Dedifferentiated amniotic fluid mesenchymal stem cell (primary cell): ENCODE measurements at regions not wholly inside any gene's neighbourhood (a gene's known extent, or its start where the extent isn't known, plus 50 kb on each side); places are given as distances from the start of the nearest gene placed in this dataset.

Experiments
- DNase-seq: peaks from one replicate; pipeline ENCODE4 v3.0.0-alpha.2; 2016; ENCODE audit errors: extremely low spot score

DNA sequence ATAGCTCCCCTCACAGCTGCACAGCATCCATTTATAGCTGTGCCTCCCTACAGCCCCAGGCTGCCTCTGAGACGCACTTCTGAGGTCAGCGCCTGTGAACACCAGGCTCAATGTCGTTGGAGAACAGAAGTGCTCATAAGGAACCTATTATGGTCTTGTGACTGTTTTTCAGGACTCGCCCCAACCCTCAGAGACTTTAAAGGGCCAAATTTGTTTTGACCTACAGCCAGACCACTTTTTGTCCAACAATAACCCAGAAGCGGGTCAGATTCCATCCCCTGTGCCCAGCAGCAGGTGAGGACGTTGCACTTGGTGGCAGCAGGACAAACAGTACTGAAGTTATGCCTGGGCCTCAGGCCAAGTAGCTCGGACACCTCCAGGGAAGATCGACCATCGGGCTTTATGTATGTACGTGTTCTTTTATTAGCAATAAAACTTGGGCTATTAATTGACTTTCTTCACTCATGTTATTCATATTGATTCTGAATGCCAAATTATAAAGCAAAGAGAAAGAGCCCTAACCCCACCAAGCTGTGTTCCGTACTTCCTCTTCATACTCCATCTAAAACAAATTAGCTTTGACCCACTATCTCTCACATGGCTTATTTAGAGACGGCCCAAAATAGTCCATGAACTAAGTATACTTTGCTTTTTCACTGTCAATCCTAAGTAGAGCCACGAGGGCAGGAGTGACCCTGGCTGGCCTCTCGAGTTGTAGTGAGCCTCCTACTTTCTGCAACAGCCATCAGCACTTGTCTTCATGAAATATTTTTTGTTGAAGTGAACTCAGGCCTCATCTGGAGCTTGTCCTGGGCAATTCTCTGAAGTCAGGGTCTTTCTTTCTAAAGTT, 92.3 kb upstream of the PAX6 start:
- no peak for DNase-seq

DNA sequence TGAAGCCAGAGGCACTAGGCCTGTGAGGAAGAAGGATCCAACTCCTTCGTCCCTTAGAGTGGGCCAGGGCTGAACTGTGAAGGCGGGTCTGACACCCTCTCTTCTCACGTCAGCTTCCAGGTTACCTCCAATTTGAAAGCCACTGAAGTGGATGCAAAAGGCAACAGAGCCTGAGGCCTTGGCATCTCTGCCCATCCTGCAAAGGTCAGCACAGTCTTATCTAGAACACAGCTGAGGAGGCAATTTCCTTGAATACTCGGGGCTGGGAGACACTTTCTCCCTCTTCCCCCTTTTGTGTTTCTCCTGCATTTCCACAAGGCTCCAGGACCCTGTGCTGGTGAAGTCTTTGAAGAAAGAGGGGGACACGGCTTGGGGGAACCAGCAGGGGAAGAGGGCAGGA, 91.6 kb upstream of the PAX6 start:
- DNase-seq = no peak

DNA sequence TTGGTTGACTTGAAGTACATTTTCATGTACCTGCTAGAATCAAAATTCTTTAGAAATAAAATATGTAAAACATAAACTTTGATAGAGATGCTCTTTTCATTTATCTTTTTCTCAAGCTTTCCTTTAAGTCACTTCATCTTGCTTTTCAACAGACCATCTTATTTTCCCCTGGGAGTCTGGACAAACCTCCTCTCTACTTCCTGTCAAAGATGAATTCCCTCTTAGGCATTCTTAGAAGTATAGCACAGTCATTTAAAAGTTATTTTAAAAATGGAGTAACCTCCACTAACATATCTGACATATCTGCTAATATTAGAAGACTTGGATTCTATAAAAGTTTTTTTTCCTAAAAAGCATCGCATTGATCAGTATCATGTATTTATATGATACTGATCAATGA, 84.8 kb upstream of the PAX6 start:
- no peak for DNase-seq

DNA sequence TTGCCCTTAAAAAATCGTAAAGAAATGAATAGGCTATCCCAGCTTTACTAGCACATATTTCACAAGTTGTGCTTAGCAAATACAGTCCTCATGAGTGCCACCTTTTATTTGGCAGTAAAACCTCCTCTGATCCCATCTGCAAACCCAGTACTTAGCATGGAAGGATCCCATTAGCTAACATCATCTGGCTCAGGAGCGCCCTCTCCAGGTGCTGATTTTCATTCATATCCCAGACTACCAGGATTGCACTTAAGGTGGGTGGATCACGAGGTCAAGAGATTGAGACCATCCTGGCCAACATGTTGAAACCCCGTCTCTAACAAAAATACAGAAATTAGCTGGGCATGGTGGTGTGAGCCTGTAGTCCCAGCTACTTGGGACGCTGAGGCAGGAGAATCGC, 76.1 kb upstream of the PAX6 start:
- no peak for DNase-seq

DNA sequence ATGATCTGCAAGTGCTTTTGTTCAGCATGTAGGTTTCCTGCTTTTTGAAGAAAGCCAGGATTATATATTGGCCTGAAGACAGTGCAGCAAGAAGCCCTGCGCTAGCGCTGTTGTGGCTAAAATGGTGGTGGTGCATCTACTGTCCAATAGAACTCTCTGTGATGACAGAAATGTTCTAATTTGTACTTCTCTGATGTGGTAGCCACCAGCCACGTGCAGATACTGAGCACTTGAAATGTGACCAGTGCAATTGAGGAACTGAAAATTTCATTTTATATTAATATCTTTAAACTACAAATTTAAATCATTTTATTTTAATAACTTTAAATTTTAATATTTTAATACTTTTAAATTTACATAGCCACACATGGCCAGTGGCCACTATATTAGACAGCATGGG, 73.0 kb upstream of the PAX6 start:
- DNase-seq = no peak

DNA sequence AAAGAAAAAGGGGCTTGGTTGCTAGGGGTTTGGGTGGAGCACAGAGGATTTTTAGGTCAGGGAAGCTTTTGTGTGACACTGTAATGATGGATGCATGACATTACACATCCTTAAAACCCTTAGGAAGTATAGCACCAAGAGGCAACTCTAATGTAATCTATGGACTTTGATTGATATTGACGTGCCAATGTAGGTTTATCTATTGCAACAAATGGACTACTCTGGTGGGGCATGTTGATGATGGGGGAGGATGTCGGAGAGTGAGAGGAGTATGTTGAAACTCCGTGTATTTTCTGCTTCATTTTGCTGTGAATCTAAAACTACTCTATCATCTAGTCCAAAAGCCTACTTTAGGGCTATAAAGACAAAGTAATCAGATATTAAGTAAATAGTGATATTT, 72.3 kb upstream of the PAX6 start:
- no peak for DNase-seq

DNA sequence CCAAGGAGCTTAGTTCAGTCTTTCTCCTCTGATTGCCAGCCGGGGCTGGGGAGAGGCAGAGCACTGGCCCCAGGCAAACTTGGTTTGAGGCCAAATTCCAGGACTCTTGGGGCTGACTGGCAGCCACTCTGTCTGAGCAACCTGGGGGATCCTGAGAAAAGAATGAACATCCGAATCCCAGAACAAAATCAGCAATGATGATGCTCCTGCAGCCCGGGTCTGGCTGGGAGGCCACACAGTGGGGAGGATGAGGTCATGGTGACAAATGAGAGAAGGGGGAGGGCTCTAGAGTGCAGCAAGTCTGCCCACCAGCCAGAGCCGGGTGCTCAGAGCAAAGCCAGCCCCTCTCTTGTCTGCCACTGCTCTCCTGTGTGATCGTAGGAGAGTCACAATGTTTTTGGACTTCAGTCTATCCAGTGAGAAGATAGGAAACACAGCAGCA, 71.8 kb upstream of the PAX6 start:
- DNase-seq = no peak

DNA sequence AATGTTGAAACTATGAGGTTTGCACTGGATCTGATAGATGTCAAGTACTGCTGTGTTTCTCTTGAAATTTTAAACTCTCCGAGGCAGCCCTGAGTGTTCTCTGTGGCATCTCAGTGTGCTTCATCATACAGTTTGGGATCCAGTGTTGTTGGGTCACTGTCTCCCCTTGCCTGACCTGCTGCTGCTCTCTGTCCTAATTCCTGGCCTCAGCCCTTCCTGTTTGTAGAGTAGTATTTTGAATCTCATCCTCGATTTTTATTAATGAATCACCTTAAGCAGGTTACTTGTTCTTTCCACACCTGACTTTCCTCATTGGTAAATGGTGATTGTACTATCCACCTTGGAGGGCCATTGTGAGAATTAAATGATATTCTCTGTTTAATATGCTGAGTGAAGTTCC, 70.7 kb upstream of the PAX6 start:
- no peak for DNase-seq

DNA sequence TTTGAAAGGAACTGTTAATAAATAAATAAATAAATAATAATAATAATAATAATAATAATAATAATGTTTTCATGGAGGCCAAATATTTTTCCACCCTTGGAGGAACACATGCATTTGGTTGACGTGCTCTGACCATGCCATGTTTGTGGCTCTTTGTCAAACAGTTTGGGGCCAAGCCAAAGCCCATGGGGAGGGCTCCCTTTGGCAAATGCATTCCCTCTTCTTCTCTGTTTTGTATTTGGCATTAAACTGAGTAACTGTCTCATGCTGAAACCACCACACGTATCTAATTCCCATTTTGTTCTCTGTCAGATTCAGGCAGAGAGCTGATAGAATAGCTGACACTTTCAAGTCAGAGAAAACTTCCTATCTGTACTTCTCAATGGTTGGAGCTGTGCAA, 68.6 kb upstream of the PAX6 start:
- no peak for DNase-seq

DNA sequence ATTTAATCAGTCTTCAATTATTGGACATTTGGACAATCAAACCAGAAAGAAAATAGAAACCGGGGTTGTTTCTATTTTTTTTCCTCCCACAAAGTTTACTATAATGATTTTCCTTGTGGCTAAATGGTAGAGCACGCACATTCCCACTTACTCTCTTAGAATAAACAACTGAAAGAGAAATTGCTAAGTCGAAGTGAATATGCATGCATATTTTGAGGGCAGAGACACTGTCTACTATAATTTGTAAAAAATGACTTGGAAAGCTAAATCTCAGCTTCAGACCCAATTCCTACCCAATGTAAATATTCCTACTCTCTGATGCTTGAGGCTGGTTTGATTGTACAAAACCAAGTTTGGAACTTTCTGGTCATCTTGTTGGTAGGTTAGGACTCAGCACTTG, 66.7 kb upstream of the PAX6 start:
- DNase-seq = no peak

DNA sequence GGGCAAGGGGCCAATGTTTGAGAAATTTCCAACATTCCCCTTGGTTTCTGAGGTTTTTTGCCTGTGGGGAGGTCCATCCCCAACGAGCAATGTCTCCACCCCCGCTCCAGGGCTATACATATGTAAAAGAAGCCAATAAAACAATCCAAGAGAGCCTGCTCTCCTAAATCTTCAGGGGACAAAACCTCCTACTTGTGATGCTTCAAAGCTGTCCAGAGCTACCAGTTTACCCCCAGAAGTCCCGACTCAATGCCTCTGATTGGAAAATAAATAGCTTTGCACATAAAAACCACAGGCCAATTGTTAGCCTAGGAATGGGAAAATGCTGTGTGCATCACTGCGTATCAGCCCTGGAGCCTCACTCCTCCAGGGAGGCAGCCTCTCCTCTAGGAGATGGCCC, 66.0 kb upstream of the PAX6 start:
- no peak for DNase-seq

DNA sequence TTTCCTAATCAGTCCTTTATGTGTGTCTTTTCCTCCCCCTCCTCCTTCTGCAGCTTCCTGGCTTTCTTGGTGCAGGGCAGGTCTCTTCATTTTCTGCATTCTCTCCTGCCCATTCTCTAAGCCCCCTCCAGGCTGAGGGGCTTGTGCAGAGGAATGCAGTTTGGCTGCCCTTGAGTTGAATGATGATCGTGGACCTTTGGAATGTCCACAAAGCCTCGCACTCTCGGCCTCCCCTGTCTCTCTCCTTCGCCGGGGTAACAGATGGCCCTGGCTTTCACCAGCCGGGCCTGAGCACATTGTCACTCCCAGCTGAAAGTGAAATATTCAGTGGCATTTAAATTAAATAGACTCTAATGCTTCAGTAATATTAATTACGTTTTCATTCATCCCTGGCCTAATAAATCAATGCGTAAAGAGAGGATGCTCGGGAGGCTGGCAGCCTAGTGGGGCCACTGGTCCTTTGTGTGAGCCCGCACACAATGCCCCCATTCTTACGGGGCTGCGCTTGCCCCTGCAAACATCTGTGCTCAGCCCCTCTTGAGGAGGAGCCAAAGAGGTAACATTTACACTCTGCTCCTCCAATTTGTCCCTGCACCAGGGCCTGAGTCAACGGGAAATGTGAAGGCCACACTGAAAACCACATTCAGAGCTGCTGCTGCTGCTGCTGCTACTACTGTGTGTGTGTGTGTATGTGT, 64.9 kb upstream of the PAX6 start:
- no peak for DNase-seq

DNA sequence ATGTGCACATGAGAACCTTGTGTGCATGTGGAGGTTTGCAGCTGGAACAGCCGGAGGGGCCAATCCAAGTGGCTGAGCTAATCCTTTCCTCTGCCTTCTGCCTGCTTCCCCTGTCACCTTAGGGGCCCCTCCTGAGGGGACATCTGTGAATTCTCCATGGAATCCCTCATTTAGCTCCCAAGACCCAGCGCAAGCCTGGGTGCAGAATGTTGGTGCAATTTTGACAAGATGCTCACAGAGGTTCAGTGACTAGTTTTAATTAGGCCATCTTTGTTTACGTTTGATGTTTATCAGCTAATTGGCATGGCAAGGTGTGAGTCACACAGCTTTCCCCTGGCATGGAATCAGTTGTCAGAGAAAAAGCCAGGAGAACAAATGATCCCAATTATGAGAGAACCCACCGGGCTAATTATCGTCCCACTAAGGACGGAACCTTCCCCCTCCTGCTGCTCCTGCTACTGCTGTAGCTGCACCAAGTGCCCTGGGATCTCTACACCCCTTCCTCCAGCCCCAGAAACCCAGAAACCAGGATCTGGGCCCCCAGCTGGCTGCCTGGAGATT, 63.6 kb upstream of the PAX6 start:
- no peak for DNase-seq

DNA sequence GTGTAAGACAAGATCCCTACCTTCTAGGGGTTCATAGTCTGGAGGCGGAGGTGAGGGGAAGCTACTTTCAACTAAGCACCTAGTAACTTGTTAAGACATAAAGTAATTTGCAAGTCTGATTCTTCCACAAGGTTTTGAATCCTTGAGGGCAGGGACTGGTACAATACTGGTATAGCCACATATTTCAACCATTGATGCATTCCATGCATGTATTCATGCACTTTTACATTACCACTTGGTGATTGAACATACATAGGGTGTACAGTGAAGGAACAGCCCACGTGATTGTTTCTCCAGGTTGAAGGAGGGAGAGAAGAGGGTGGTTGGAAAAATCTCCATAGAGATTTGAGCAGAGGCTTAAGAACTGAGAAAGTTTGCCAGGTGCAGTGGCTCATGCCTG, 62.0 kb upstream of the PAX6 start:
- no peak for DNase-seq

DNA sequence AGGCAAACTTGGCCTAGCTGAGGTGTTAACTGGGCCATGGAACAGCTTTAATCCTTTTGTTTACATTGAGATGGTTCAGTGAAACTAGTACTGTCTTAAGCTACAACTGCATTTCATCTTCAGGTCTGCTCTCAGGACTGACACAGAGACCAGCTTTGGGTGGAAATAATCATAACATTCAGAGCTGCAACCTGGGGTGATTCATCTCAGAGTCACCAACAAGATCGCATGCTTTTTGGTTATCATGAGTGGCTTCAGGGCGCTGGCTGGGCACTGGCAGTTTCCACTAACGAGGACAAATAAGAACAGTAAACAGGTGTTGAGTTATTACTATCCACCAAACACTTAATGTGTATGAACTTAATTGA, 60.9 kb upstream of the PAX6 start:
- DNase-seq = no peak

DNA sequence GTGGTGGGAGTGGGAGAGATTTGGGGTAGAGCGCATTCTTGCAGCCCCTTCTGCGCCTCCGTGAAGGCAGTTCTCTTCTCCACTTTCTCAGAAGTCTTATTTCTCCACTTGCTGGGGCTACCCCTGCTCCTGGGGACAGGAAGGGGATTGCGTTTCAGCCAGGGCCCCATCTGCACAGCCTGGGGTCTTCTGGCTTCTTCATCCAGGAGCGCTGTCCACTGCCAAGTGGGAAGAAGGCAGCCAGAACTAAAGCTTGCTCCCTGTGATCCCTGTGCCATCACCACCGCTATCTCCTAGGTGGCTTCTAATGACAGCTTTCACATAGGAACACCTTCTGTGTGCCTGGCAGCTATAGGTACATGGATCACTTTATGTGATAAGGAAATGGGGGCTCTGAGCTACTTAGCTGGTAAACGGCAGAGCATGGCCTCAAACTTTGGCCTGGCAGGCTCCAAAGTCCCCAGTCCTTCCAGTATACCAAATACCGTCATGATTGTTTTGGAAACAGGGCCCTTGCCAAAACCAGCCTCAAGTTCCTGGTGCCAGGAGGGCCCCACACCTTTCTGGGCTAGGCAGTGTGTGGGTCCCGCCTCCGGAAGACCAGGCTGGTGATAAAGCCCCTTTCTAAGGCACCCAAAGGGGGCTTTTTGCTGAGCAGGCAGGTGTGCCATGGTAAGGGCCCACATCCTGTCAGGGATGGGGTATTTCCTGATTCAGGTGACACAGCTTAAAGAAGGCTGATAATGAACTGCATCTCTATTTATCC, 60.4 kb upstream of the PAX6 start:
- DNase-seq = no peak

DNA sequence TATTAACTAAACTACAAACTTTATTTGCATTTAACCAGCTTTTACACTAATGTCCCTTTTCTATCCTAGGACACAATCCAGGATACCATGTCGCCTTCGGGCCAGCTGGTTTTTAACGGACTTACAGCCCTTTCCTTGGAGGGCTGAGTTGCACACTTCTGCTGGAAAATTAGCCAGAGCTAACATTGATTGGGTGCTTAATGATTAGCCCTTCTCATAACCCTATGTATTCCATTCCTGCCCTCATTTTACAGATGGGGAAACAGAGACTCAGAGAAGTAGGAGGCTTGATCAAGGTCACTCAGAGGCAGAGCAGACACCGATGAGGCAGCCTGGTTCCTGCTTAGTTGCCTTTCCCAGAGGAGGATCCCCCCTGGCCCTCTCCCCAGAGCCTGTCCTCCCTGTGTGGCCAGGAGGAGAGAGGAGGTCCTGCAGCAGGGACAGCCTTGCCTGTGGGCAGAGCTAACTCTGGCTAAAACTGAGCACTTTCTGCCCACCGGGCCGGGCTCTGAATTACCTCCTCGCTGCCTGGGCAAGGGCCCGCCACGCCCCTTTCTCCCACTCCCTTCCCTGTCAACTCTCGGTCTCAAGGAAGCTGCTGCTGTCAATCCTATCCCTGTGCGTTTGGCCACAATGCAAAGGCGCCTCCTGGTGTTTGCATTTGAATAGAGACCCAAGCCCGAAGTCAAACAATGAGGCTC, 59.6 kb upstream of the PAX6 start:
- peak; percentile 26 for DNase-seq

DNA sequence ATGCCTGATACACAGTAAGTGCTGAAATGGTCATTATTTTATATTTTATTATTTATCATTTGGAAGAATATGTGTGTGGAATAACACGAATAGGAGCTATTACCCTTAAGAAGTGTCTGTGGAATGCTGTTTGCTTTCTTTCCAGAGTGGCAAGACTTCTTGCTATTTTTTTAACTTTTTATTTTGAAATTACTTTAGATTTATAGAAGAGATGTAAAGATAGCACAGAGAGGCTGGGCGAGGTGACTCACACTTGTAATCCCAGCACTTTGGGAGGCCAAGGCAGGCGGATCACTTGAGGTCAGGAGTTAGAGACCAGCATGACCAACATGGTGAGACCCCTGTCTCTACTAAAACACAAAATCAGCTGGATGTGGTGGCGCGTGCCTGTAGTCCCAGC, 58.9 kb upstream of the PAX6 start:
- DNase-seq = no peak

DNA sequence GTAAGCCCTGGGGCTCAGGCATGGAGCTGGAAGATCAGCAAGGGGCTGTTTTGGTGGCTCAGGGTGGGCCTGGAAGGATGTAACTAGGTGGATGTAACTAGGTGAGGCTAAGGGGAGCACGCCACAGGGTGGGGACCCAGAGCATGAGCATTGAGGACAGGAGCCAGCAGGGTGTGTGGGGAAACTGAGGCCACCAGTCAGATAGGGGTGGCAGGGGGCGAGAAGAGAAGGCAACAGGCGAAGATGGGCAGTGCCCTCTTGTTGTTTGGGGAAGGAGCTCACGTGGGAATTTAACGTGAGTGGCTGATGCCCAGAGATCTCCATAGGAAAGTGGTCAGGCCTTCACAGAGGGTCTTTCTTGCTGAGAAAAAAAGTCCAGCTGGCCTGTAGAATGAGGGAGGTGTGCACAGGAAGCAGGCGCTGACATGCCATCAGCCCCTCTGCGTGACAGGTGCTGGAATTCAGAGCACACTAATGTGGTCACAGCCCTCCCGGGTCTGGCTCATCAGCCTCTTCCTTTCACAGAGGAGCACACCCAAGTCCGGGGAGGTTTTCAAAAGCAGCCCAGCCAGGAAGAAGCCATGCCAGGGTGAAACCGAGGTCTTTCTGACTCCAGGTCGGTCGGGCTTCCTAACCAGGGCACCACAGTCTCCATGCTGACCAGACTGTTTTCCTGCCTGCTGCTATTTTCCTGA, 54.6 kb upstream of the PAX6 start:
- no peak for DNase-seq

DNA sequence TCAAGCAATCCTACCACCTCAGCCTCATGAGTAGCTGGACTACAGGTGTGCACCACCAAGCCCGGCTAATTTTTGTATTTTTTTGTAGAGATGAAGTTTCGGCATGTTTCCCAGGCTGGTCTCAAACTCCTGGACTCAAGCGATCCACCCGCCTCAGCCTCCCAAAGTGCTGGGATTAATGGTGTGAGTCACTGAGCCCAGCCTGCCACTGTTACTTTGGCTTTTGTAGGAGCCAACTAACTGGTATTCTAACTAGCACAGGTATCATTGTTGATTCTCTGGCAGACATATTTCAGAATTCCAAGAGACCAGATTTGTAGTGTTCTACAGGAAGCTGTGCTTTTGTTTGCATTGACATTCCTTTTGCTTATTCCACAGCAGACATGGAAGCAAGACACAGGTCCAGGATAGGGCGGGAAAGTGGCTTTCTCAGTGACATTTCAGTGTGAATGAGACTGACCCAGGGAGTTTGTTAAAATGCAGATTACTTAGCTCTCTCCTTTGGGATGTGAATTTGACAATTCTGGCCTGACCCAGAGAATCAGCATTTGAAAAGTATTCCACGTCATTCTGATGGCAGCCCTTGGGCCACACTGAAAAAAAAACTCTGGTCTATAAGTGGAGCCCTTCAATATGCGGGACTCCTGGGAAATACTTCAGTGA, 52.2 kb upstream of the PAX6 start:
- DNase-seq = no peak

DNA sequence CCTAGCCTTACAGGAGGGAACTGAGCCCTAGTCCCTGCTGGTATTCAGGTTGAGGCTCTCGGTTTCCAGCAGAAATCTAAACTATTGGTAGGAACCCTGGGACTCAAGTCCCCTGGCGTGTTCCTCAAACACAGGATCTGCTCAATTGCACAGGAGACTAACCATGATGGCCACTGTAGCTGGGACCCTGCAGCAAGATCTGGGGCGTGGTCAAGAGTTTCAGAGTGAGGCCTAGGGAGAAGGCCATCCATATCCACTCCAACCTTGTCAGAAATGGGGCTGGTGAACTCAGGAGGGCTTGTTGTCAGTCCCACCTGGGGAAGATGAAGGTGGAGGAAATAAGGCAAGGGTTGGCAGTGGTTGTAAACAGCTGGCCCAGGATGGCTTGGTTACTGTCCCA, 49.9 kb upstream of the PAX6 start:
- DNase-seq = no peak
